Fibroblast of villous mesenchyme (primary cell): ENCODE measurements at regions not wholly inside any gene's neighbourhood (a gene's known extent, or its start where the extent isn't known, plus 50 kb on each side); places are given as distances from the start of the nearest gene placed in this dataset. TPM values are rescaled to one million over a fixed set of nuclear protein-coding genes. Genes with fewer than 3 reads are reported as not detected.

Source experiments
- DNase-seq: peaks from one replicate; pipeline ENCODE4 v3.0.0-alpha.2; 2010; ENCODE audit warnings: low read depth
- H3K4me3 ChIP-seq: 2 replicates; pipeline ENCODE4 v1.5.1; 2011; ENCODE audit warnings: low read depth, mild to moderate bottlenecking, low read length
- CTCF ChIP-seq: IDR thresholded peaks from 2 replicates; pipeline ENCODE4 v1.5.1; 2012; ENCODE audit warnings: low read depth, mild to moderate bottlenecking, low read length; ENCODE audit not compliant: insufficient read depth
- small RNA-seq: library from RNA; depleted of rRNA; stranded (forward); fragments of <200 nt; gene quantifications from one replicate; pipeline ENCODE3, GENCODE V24; 2012

- no peak for TF ChIP-seq CTCF
- DNase-seq: peak; percentile 39
- no peak overlapping the region for H3K4me3 ChIP-seq
Observed at GRCh38 chr1:240672132-240672811, 60.3 kb upstream of the GREM2 start.

GRCh38 chr1:240667351-240667750 is 55.4 kb upstream of the GREM2 start:
- no peak for TF ChIP-seq CTCF
- no peak overlapping the region for H3K4me3 ChIP-seq
- DNase-seq: no peak

- TF ChIP-seq CTCF: no peak
- DNase-seq: no peak
- no peak overlapping the region for H3K4me3 ChIP-seq
Observed at GRCh38 chr1:240666568-240667198, 54.7 kb upstream of the GREM2 start.

GRCh38 chr1:240663169-240663879 is 51.4 kb upstream of the GREM2 start:
- DNase-seq: no peak
- TF ChIP-seq CTCF: no peak

More at GRCh38 chr1:240663169-240663879, 51.4 kb upstream of the GREM2 start:
- H3K4me3 ChIP-seq: no peak overlapping the region

Small RNA genes in the stretch of these regions (small RNA-seq; reads per million reads assigned to genes)
- not detected for gene RF00019
